Prostate gland (tissue), 2 donors: ENCODE measurements at regions not wholly inside any gene's neighbourhood (a gene's known extent, or its start where the extent isn't known, plus 50 kb on each side); places are given as distances from the start of the nearest gene placed in this dataset.

Experiments
- POLR2A ChIP-seq: fragments of 450-650 bp; IDR thresholded peaks from one replicate; pipeline ENCODE4 v1.6.1; 2016; ENCODE audit warnings: antibody characterized with exemption, mild to moderate bottlenecking
- POLR2AphosphoS5 ChIP-seq: sonication (generic); formaldehyde crosslinking; IDR thresholded peaks from one replicate; pipeline ENCODE4 v1.6.1; 2017; ENCODE audit warnings: antibody characterized with exemption
- TF ChIP-seq, protein P1 (sequence below), 4 experiments: fragments of 200-600 bp in 2 of 4; fragments of 450-650 bp in 2 of 4; sonication (generic) in 2 of 4; IDR thresholded peaks; 1 replicate in 3 of 4; 2 replicates in 1 of 4; pipeline ENCODE4 v1.5.1; 2016 to 2019; ENCODE audit warnings: antibody characterized with exemption in 4 of 4, mild to moderate bottlenecking in 2 of 4, moderate library complexity in 2 of 4

DNA sequence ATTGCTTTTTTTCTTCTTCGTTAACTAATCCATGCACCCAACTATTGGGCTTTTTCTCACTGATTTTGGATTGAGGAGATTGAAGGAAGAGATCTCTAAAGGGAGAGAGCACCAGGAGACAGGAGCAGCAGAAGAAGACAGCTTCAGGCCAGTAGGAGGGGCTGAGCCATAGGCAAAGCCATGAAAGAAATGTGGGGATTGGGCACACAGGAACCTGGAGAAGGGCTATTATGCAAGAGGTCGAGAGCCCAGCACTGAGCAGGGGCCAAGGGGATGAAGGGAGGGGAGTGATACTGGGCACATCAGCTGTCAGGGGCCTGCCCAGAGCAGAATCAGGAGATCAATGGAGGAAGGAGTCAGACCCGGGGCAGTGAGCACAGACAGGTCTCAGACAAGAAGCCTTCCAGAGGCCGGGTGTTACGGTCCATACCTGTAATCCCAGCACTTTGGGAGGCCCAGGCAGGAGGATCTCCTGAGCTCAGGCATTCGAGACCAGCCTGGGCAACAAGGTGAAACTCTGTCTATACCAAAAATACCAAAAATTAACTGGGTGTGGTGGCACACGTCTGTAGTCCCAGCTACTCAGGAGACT is 140.9 kb downstream of the BCOR start:
- TF ChIP-seq, protein P1, sequence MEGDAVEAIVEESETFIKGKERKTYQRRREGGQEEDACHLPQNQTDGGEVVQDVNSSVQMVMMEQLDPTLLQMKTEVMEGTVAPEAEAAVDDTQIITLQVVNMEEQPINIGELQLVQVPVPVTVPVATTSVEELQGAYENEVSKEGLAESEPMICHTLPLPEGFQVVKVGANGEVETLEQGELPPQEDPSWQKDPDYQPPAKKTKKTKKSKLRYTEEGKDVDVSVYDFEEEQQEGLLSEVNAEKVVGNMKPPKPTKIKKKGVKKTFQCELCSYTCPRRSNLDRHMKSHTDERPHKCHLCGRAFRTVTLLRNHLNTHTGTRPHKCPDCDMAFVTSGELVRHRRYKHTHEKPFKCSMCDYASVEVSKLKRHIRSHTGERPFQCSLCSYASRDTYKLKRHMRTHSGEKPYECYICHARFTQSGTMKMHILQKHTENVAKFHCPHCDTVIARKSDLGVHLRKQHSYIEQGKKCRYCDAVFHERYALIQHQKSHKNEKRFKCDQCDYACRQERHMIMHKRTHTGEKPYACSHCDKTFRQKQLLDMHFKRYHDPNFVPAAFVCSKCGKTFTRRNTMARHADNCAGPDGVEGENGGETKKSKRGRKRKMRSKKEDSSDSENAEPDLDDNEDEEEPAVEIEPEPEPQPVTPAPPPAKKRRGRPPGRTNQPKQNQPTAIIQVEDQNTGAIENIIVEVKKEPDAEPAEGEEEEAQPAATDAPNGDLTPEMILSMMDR (IDR thresholded peaks at IDR 0.05), result no peak
- TF ChIP-seq POLR2AphosphoS5, result no peak
- no peak for TF ChIP-seq POLR2A
